Osteoblast (primary cell): ENCODE measurements at regions not wholly inside any gene's neighbourhood (a gene's known extent, or its start where the extent isn't known, plus 50 kb on each side); places are given as distances from the start of the nearest gene placed in this dataset.

Experiments
- DNase-seq: peaks from one replicate; pipeline ENCODE4 v3.0.0; 2011; ENCODE audit warnings: low spot score, mixed read lengths; ENCODE audit not compliant: insufficient read length; ENCODE audit errors: missing footprints
- H2AFZ ChIP-seq: 2 replicates; pipeline ENCODE4 v1.6.0; 2011; ENCODE audit warnings: mild to moderate bottlenecking, low read length
- H3K27ac ChIP-seq: 2 replicates; pipeline ENCODE4 v1.5.1; 2011; ENCODE audit warnings: mild to moderate bottlenecking, low read depth, low read length, moderate library complexity
- H3K27me3 ChIP-seq: 2 replicates; pipeline ENCODE4 v1.6.0; 2012; ENCODE audit warnings: mild to moderate bottlenecking, control low read depth, inconsistent platforms, low read length, moderate library complexity; ENCODE audit not compliant: insufficient read depth
- H3K36me3 ChIP-seq: 2 replicates; pipeline ENCODE4 v1.5.1; 2011; ENCODE audit warnings: mild to moderate bottlenecking, low read length, control low read depth, moderate library complexity; ENCODE audit not compliant: insufficient read depth
- H3K4me1 ChIP-seq: 2 replicates; pipeline ENCODE4 v1.5.1; 2011; ENCODE audit warnings: mild to moderate bottlenecking, low read length, control low read depth, moderate library complexity; ENCODE audit not compliant: insufficient read depth
- H3K4me2 ChIP-seq: 2 replicates; pipeline ENCODE4 v1.6.0; 2011; ENCODE audit warnings: mild to moderate bottlenecking, low read length; ENCODE audit not compliant: insufficient read depth
- H3K4me3 ChIP-seq: fragments of 200-600 bp; sonication (generic); 3 replicates; pipeline ENCODE4 v1.5.1; 2012; ENCODE audit warnings: mild to moderate bottlenecking, low read length, inconsistent platforms; ENCODE audit not compliant: insufficient read depth
- H3K79me2 ChIP-seq: 2 replicates; pipeline ENCODE4 v1.6.0; 2012; ENCODE audit warnings: mild to moderate bottlenecking, low read length, control low read depth, inconsistent platforms; ENCODE audit not compliant: insufficient read depth
- H3K9me3 ChIP-seq: 2 replicates; pipeline ENCODE4 v1.5.1; 2011; ENCODE audit warnings: low read depth, low read length, control low read depth
- H4K20me1 ChIP-seq: 2 replicates; pipeline ENCODE4 v1.6.0; 2012; ENCODE audit warnings: mild to moderate bottlenecking, low read length, control low read depth; ENCODE audit not compliant: insufficient read depth
- TF ChIP-seq, protein P1 (sequence below): IDR thresholded peaks from 2 replicates; pipeline ENCODE4 v1.5.1; 2011; ENCODE audit warnings: mild to moderate bottlenecking, low read depth, low read length, moderate library complexity; ENCODE audit errors: extremely low read depth

DNA sequence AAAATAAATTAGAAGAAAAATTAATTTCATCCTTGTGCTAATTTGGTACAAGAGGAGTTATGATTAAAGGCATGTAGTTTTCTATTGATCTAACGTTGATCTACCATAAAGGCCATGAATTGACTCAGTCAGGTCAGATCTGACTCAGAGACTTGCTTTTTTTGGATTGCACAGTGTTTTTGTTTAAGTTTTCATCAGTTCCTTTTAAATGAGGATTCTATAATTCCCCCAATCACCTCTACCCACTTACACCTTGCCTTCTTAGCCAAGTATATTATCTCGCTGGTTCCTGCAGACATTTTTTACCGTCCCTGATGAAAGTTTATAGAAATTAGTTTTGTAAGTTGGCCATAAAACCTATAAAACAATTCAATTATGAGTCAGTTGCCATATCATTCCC lies 132.4 kb upstream of the PALS2 start:
- Histone ChIP-seq H3K4me3 (no peak overlapping the region), H3K36me3 (no peaks in the 10 kb centered on the region), H3K4me2 (peak overlapping the region; percentile 22), H3K27ac (no peak overlapping the region), H3K9me3 (no peaks in the 10 kb centered on the region), H2AFZ (no peak overlapping the region), H3K27me3 (no peaks in the 10 kb centered on the region), H4K20me1 (no peaks in the 10 kb centered on the region), H3K4me1 (peaks cover 19% of the 10 kb centered on the region), H3K79me2 (no peaks in the 10 kb centered on the region)
- TF ChIP-seq, protein P1, sequence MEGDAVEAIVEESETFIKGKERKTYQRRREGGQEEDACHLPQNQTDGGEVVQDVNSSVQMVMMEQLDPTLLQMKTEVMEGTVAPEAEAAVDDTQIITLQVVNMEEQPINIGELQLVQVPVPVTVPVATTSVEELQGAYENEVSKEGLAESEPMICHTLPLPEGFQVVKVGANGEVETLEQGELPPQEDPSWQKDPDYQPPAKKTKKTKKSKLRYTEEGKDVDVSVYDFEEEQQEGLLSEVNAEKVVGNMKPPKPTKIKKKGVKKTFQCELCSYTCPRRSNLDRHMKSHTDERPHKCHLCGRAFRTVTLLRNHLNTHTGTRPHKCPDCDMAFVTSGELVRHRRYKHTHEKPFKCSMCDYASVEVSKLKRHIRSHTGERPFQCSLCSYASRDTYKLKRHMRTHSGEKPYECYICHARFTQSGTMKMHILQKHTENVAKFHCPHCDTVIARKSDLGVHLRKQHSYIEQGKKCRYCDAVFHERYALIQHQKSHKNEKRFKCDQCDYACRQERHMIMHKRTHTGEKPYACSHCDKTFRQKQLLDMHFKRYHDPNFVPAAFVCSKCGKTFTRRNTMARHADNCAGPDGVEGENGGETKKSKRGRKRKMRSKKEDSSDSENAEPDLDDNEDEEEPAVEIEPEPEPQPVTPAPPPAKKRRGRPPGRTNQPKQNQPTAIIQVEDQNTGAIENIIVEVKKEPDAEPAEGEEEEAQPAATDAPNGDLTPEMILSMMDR: no peak
- no peak for DNase-seq

- Histone ChIP-seq H3K79me2 (no peaks in the 10 kb centered on the region), H3K4me2 (no peak overlapping the region), H3K9me3 (no peaks in the 10 kb centered on the region), H3K4me3 (no peak overlapping the region), H3K36me3 (no peaks in the 10 kb centered on the region), H4K20me1 (no peaks in the 10 kb centered on the region), H3K27me3 (no peaks in the 10 kb centered on the region), H3K4me1 (peaks cover 19% of the 10 kb centered on the region), H2AFZ (no peak overlapping the region), H3K27ac (no peak overlapping the region)
- DNase-seq: no peak
- TF ChIP-seq, protein P1: no peak
These were observed 131.8 kb upstream of the PALS2 start for GRCh38 chr7:24441314-24442027.

DNA sequence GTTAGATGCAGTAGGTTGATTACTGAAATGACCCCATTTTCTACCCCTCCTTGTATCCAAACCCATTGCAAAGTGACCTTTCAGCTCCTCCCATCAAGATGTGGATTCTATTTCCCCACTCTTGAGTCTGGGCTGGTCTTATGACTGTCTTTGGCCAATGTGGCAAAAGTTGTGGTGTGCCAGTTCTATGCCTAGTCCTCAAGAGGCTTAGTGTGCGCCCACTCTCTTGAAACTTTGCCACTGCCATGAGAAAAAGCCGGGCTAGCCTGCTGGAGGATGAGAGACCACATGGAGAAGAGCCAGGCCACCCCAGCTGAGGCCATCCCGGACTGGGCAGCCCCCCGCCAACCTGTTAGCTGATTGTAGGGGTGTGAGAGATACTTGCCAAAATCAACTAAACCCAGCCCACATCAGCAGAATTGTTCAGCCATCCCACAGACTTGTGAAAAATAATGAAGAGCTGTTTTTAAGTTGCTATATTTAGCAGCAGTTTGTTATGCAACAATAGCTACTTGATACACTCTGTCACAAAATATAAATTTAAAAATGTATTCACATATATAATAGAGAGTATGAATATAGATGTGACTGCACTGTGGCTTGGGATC lies 131.0 kb upstream of the PALS2 start:
- no peak overlapping the region for H3K4me3 ChIP-seq
- TF ChIP-seq, protein P1: no peak
- H3K79me2 ChIP-seq: no peaks in the 10 kb centered on the region
- H3K27me3 ChIP-seq: peaks cover 2% of the 10 kb centered on the region
- H4K20me1 ChIP-seq: no peaks in the 10 kb centered on the region
- no peak for DNase-seq
- H3K9me3 ChIP-seq: no peaks in the 10 kb centered on the region
- peaks cover 19% of the 10 kb centered on the region for H3K4me1 ChIP-seq
- H3K4me2 ChIP-seq: no peak overlapping the region
- no peak overlapping the region for H3K27ac ChIP-seq
- H2AFZ ChIP-seq: peak overlapping the region; percentile 10
- no peaks in the 10 kb centered on the region for H3K36me3 ChIP-seq

DNA sequence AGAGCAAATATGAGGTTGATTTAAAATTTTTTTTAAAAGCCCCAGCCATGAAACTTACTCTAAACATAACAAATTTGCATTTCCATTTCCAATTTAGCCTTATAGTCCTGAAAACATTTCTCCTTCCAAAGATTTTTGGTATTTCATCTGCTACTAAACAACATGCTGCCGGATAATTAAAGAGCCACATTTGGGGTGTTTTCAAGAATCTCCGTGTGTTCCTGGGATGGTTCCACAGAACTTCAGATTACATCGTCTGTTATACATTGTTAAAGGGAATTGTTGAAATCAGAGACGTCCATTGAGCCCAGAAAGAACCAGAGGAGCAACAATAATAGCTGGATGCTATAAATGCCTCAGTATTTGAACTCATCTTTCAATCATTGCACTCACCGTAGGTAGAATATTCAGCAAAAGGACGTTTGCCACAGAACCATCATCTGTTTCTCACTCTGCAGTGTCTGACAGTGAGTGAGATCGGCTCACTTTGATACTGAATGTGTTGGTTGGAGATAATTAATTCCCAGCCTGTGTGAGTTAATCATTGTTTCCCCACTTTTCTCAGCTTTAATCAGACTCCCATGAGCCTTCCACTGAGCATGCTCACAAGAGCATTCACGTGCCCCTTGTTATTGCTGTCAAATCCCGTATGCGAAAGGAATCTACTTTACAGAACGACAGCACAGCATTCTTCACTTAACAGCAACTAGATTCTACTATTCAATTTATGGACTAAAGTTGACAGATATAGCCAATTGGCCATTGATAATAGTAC lies 128.4 kb upstream of the PALS2 start:
- peaks cover 3% of the 10 kb centered on the region for H3K27me3 ChIP-seq
- H3K4me1 ChIP-seq: peaks cover 19% of the 10 kb centered on the region
- H3K36me3 ChIP-seq: no peaks in the 10 kb centered on the region
- H4K20me1 ChIP-seq: no peaks in the 10 kb centered on the region
- H3K79me2 ChIP-seq: no peaks in the 10 kb centered on the region
- no peak overlapping the region for H3K27ac ChIP-seq
- no peak overlapping the region for H3K4me3 ChIP-seq
- no peak for DNase-seq
- TF ChIP-seq, protein P1: no peak
- H3K9me3 ChIP-seq: no peaks in the 10 kb centered on the region
- H2AFZ ChIP-seq: no peak overlapping the region
- no peak overlapping the region for H3K4me2 ChIP-seq
